DND-41 (cell line): ENCODE measurements at regions not wholly inside any gene's neighbourhood (a gene's known extent, or its start where the extent isn't known, plus 50 kb on each side); places are given as distances from the start of the nearest gene placed in this dataset.

Experiments used
- CTCF ChIP-seq: IDR thresholded peaks from 2 replicates; pipeline ENCODE4 v1.5.1; 2012; ENCODE audit warnings: borderline replicate concordance, low read length, moderate library complexity, mild to moderate bottlenecking; ENCODE audit not compliant: poor library complexity, severe bottlenecking; ENCODE audit errors: extremely low read depth
- EZH2 ChIP-seq: IDR thresholded peaks from 3 replicates; pipeline ENCODE4 v1.6.1; 2012; ENCODE audit warnings: borderline replicate concordance, low read depth, mild to moderate bottlenecking, moderate library complexity, low read length, inconsistent platforms; ENCODE audit not compliant: severe bottlenecking

- TF ChIP-seq CTCF = peak; percentile 92
- no peak for TF ChIP-seq EZH2
Observed at GRCh38 chr18:57881818-57882413, 78.8 kb upstream of the ATP8B1 start.
